ENCODE measurements at regions not wholly inside any gene's neighbourhood (a gene's known extent, or its start where the extent isn't known, plus 50 kb on each side); places are given as distances from the start of the nearest gene placed in this dataset.

- no peak for TF ChIP-seq CTCF (IDR thresholded peaks at IDR 0.05)
- no peaks in the 10 kb centered on the region for H3K9me3 ChIP-seq
- ATAC-seq (peak; percentile 20), DNase-seq (no peak)
- H3K4me1 ChIP-seq (ENCODE audit: low read depth): no peaks in the 10 kb centered on the region
- intact Hi-C loops (cut with DNase I, micrococcal nuclease): no loop called here
- H3K4me3 ChIP-seq: no peak overlapping the region
- H3K36me3 ChIP-seq (ENCODE audit: low read depth): no peaks in the 10 kb centered on the region
Measured at GRCh38 chr4:162461952-162462351, 298.2 kb upstream of the FSTL5 start.

DNA sequence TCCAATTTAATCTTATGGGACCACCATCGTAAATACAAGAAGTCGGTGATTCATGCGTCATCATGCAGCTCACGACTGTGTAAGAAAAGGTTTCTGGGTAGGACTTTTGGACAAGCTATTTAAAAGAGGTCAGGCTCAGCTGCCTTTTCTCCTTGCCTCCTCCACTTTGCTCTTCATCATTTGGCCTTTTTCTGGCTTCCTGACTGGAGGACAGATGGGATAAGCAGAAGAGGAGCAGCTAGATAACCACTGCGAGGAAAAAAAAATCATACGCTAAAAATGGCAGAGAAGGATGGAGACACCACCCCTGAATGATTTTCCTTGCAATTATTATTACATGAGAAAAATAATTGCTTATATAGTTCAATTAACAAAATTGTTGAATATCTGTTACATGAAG lies 294.3 kb upstream of the FSTL5 start:
- ATAC-seq (no peak), DNase-seq (no peak)
- Histone ChIP-seq H3K36me3 (ENCODE audit: low read depth) (no peaks in the 10 kb centered on the region), H3K4me3 (no peak overlapping the region), H3K9me3 (no peaks in the 10 kb centered on the region), H3K4me1 (ENCODE audit: low read depth) (no peaks in the 10 kb centered on the region)
- no peak for TF ChIP-seq CTCF (IDR thresholded peaks at IDR 0.05)
- intact Hi-C loops (cut with DNase I, micrococcal nuclease): no loop called here

GRCh38 chr4:162457071-162457865 lies 293.5 kb upstream of the FSTL5 start:
- DNase-seq: peak in 1 of 3 donors; percentile 3
- Histone ChIP-seq H3K4me1 (ENCODE audit: low read depth) (no peaks in the 10 kb centered on the region), H3K9me3 (no peaks in the 10 kb centered on the region), H3K36me3 (ENCODE audit: low read depth) (no peaks in the 10 kb centered on the region), H3K4me3 (no peak overlapping the region)
- peak; percentile 56 for ATAC-seq
- intact Hi-C loops (cut with DNase I, micrococcal nuclease): no loop called here
- TF ChIP-seq CTCF (IDR thresholded peaks at IDR 0.05): no peak

- no peak for ATAC-seq
- no peaks in the 10 kb centered on the region for H3K9me3 ChIP-seq
- no peak for TF ChIP-seq CTCF (IDR thresholded peaks at IDR 0.05)
- no peaks in the 10 kb centered on the region for H3K36me3 ChIP-seq (ENCODE audit: low read depth)
- H3K4me3 ChIP-seq: no peak overlapping the region
- H3K4me1 ChIP-seq (ENCODE audit: low read depth): no peaks in the 10 kb centered on the region
- no peak for DNase-seq
- intact Hi-C loops (cut with DNase I, micrococcal nuclease): no loop called here
Measured at GRCh38 chr4:162456106-162456505, 292.3 kb upstream of the FSTL5 start.

DNA sequence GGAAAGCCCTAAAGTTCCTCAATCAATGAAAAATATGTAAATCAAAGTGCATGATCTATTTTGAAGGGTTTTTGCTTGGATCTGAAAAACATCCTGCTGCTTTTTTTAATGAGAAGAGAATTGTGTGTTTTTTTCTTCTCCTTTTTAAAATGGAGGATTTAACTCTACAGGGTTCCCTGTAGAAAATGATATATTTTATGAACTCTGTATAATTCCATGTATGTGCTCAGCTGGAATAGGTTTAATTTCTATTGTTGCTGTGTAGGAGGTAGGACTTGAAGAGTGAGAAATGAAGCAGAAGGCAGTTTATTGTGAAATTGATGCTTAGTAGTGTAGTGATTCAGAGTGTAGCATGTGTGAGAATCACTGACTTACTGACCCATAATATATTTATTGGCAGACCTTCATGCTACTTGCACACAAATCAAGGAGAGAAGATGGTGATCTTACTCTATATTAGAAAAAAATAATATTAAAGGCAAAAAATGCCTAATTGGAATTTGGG lies 286.8 kb upstream of the FSTL5 start:
- H3K4me3 ChIP-seq: no peak overlapping the region
- intact Hi-C loops (cut with DNase I, micrococcal nuclease): no loop called here
- no peaks in the 10 kb centered on the region for H3K9me3 ChIP-seq
- no peak for ATAC-seq
- no peak for TF ChIP-seq CTCF (IDR thresholded peaks at IDR 0.05)
- H3K36me3 ChIP-seq (ENCODE audit: low read depth): no peaks in the 10 kb centered on the region
- DNase-seq: no peak
- no peaks in the 10 kb centered on the region for H3K4me1 ChIP-seq (ENCODE audit: low read depth)
